ENCODE measurements at regions not wholly inside any gene's neighbourhood (a gene's known extent, or its start where the extent isn't known, plus 50 kb on each side); places are given as distances from the start of the nearest gene placed in this dataset.

DNA sequence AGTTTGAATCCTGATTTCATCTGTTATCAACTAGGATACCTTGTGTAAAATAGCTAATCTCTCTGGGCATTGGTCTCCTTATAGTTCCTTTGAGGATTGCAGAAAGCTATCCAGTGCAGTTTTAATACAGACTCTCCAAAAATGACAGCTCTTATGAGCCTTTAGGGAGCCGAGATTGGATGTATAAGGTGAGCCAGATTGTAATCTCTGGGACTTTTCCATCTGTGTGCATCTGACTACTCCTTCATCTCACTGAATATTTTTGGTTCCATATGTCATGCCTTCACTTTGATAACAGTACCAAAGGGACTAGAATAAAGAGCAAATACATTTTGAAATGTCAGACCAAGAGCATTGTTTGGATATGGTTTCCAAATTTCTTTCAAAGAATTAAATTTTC, 367.2 kb downstream of the TMEM232 start:
- WGBS, 2 experiments (ENCODE audit: extremely low coverage in 2 of 2, insufficient read length in 1 of 2) = no CpG with 5 or more reads among the region's 1 CpG
- Histone ChIP-seq H2AK5ac (ENCODE audit: low read depth, low read length) (no peak overlapping the region), H2BK120ac (ENCODE audit: low read depth, low read length) (no peak overlapping the region), H3K9me3 (ENCODE audit: control insufficient read depth, insufficient read depth, low read length) (peaks cover under 1% of the 10 kb centered on the region; the same call in 1 of the 2 replicates), H3K79me1 (ENCODE audit: low read depth in 1 of 2, low read length in 2 of 2) (no peaks in the 10 kb centered on the region), H3K14ac (replicated peaks; ENCODE audit: low read depth, low read length) (no peak overlapping the region), H3K4me2 (ENCODE audit: low read depth, low read length) (no peak overlapping the region), H3K23ac (ENCODE audit: low read depth, low read length) (no peak overlapping the region), H4K8ac (ENCODE audit: low read depth in 2 of 2, low read length in 2 of 2) (no peak overlapping the region), H3K27ac (ENCODE audit: insufficient read depth, low read length) (no peak overlapping the region), H3K36me3 (ENCODE audit: control insufficient read depth, insufficient read depth, low read length) (no peaks in the 10 kb centered on the region), H2BK20ac (ENCODE audit: low read depth, low read length) (no peak overlapping the region), H4K20me1 (ENCODE audit: insufficient read depth, low read length) (no peaks in the 10 kb centered on the region), H4K5ac (ENCODE audit: low read depth, low read length) (no peak overlapping the region), H3K9me1 (ENCODE audit: insufficient read depth, low read length) (no peaks in the 10 kb centered on the region), H3K4me3 (ENCODE audit: insufficient read depth, low read depth, low read length) (no peak overlapping the region), H2BK15ac (ENCODE audit: low read depth, low read length) (no peak overlapping the region), H3K4ac (ENCODE audit: low read depth, low read length) (no peak overlapping the region), H2AFZ (replicated peaks; ENCODE audit: low read length, poor library complexity) (no peak overlapping the region), H2AK9ac (replicated peaks; ENCODE audit: low read depth, low read length, poor library complexity) (no peak overlapping the region), H3K4me1 (ENCODE audit: control insufficient read depth, insufficient read depth, low read length) (no peaks in the 10 kb centered on the region), H3K56ac (ENCODE audit: extremely low read depth, insufficient read depth, low read length) (no peak overlapping the region), H3K18ac (ENCODE audit: low read depth, low read length) (no peak overlapping the region), H3K9ac (ENCODE audit: low read depth, low read length) (no peak overlapping the region), H3K27me3 (ENCODE audit: control insufficient read depth, insufficient read depth, low read length) (no peaks in the 10 kb centered on the region), H4K91ac (ENCODE audit: insufficient read depth, low read depth, low read length) (no peak overlapping the region), H2BK5ac (ENCODE audit: low read depth, low read length, poor library complexity, severe bottlenecking) (no peak overlapping the region)
- no peak for TF ChIP-seq MXI1 (IDR thresholded peaks at IDR 0.05; ENCODE audit: borderline replicate concordance, low read depth, low read length)
- TF ChIP-seq USF2 (IDR thresholded peaks at IDR 0.05; ENCODE audit: low read depth, low read length) = no peak
- TF ChIP-seq BHLHE40 (IDR thresholded peaks at IDR 0.05; ENCODE audit: low read depth, low read length) = no peak
- TF ChIP-seq CHD1 (IDR thresholded peaks at IDR 0.05; ENCODE audit: low read depth, low read length) = no peak
- TF ChIP-seq MAFK (IDR thresholded peaks at IDR 0.05; ENCODE audit: low read depth, low read length) = no peak
- no peak for TF ChIP-seq SMC3 (IDR thresholded peaks at IDR 0.05; ENCODE audit: low read depth, low read length)
- TF ChIP-seq, protein P1, sequence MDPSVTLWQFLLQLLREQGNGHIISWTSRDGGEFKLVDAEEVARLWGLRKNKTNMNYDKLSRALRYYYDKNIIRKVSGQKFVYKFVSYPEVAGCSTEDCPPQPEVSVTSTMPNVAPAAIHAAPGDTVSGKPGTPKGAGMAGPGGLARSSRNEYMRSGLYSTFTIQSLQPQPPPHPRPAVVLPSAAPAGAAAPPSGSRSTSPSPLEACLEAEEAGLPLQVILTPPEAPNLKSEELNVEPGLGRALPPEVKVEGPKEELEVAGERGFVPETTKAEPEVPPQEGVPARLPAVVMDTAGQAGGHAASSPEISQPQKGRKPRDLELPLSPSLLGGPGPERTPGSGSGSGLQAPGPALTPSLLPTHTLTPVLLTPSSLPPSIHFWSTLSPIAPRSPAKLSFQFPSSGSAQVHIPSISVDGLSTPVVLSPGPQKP (IDR thresholded peaks at IDR 0.05; ENCODE audit: borderline replicate concordance, low read depth, low read length) = no peak
- no peak for TF ChIP-seq CEBPB (IDR thresholded peaks at IDR 0.05; ENCODE audit: low read depth, low read length)
- BruUV-seq (replicated peaks) = no TSS peak
- ChIA-PET CTCF (no interaction called here), POLR2A (ENCODE audit: unreplicated experiment) (no interaction called here)
- DNase-seq (no peak), ATAC-seq (ENCODE audit: low read depth) (no peak)
- intact Hi-C loops (cut with micrococcal nuclease) (no loop called here), in situ Hi-C loops (cut with MboI; ENCODE audit: low sequenced_read_pairs) (no loop called here), dilution Hi-C loops (cut with HindIII; ENCODE audit: low sequenced_read_pairs, unreplicated experiment) (no loop called here)

Measured in IMR-90 (cell line).